Lung (tissue), 11 donors: ENCODE measurements at regions not wholly inside any gene's neighbourhood (a gene's known extent, or its start where the extent isn't known, plus 50 kb on each side); places are given as distances from the start of the nearest gene placed in this dataset.

Source experiments
- ATAC-seq: fragments of 200-7000 bp; cut with Tn5 transposase; one replicate; pipeline ENCODE4 v1.9.1; 2020; ENCODE audit warnings: moderate number of reproducible peaks; ENCODE audit not compliant: insufficient read depth, low FRiP score
- DNase-seq, 3 donors: peaks; one replicate each; pipeline ENCODE4 v3.0.0-alpha.2; 2013 to 2017
- H3K27ac ChIP-seq, 2 donors: one replicate each; pipeline ENCODE4 v1.5.1; 2013; ENCODE audit warnings: mild to moderate bottlenecking in 2 of 2, moderate library complexity in 2 of 2, control low read depth in 1 of 2, inconsistent platforms in 1 of 2, low read depth in 1 of 2, low read length in 1 of 2
- H3K27me3 ChIP-seq, 3 donors: one replicate each; pipeline ENCODE4 v1.5.1; 2013; ENCODE audit warnings: low read length in 2 of 3; ENCODE audit not compliant: control insufficient read depth in 3 of 3, insufficient read depth in 3 of 3
- H3K36me3 ChIP-seq, 4 donors: one replicate each; pipeline ENCODE4 v1.5.1; 2013; ENCODE audit warnings: low read length in 4 of 4, mild to moderate bottlenecking in 1 of 4, moderate library complexity in 1 of 4; ENCODE audit not compliant: control insufficient read depth in 4 of 4, insufficient read depth in 4 of 4
- H3K4me1 ChIP-seq, 5 donors: one replicate each; pipeline ENCODE4 v1.5.1; 2013; ENCODE audit warnings: low read length in 5 of 5, mild to moderate bottlenecking in 2 of 5, moderate library complexity in 1 of 5; ENCODE audit not compliant: control insufficient read depth in 5 of 5, insufficient read depth in 5 of 5
- H3K4me3 ChIP-seq: one replicate; pipeline ENCODE4 v1.5.1; 2013; ENCODE audit warnings: mild to moderate bottlenecking, control low read depth, moderate library complexity
- H3K9ac ChIP-seq, 2 donors: one replicate each; pipeline ENCODE4 v1.5.1; 2013; ENCODE audit warnings: low read length in 2 of 2, control low read depth in 1 of 2; ENCODE audit not compliant: insufficient read depth in 1 of 2
- H3K9me3 ChIP-seq, 4 donors: one replicate each; pipeline ENCODE4 v1.5.1; 2013; ENCODE audit warnings: low read length in 3 of 4, mild to moderate bottlenecking in 1 of 4, moderate library complexity in 1 of 4; ENCODE audit not compliant: control insufficient read depth in 4 of 4, insufficient read depth in 3 of 4
- WGBS, 2 donors: extraction: QIAGEN DNeasy Blood & Tissue Kit; methylation state at CpG; one replicate each; pipeline ENCODE4 v1.1.7; 2013; 5-methylcytosine and 5-hydroxymethylcytosine counted together
- TF ChIP-seq, protein P1 (sequence below): IDR thresholded peaks from 2 replicates; pipeline ENCODE4 v1.5.1; 2012; ENCODE audit warnings: mild to moderate bottlenecking; ENCODE audit errors: control extremely low read depth, extremely low read depth
- donor health status: control.
- donor health status: control.
- donor health status: Bipolar disorder and iron deficiency.
- donor health status: healthy.
- donor health status: DM: yes; HTN: yes; CAD: no.

DNA sequence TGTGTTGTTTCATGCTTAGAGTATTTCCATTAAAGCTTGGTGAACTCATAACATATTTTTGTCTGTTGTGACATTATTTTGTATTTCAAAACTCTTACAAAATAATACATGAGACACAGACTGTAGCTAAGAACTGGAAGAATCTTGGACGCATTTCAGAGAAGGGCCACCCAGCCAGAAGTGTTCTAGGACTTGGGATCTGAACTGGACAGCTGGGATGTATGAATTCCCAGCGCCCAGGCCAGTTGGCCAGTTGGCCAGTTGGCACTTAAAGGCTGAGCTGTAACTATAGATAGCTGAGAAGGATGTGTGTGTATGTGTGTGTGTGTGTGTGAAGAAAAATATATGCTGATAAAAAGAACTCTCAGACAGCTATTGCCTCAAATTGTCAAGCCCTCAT is 193.4 kb upstream of the GPR101 start:
- Histone ChIP-seq H3K27me3 (peaks cover 2 to 5% (median 4%) of the 10 kb centered on the region in 3 donors), H3K9ac (no peak overlapping the region), H3K36me3 (no peaks in the 10 kb centered on the region), H3K4me3 (no peak overlapping the region), H3K27ac (no peak overlapping the region), H3K9me3 (peaks cover 0 to 2% (median 0%) of the 10 kb centered on the region in 4 donors), H3K4me1 (peaks cover 0 to 7% (median 0%) of the 10 kb centered on the region in 5 donors)
- no peak for ATAC-seq
- TF ChIP-seq, protein P1, sequence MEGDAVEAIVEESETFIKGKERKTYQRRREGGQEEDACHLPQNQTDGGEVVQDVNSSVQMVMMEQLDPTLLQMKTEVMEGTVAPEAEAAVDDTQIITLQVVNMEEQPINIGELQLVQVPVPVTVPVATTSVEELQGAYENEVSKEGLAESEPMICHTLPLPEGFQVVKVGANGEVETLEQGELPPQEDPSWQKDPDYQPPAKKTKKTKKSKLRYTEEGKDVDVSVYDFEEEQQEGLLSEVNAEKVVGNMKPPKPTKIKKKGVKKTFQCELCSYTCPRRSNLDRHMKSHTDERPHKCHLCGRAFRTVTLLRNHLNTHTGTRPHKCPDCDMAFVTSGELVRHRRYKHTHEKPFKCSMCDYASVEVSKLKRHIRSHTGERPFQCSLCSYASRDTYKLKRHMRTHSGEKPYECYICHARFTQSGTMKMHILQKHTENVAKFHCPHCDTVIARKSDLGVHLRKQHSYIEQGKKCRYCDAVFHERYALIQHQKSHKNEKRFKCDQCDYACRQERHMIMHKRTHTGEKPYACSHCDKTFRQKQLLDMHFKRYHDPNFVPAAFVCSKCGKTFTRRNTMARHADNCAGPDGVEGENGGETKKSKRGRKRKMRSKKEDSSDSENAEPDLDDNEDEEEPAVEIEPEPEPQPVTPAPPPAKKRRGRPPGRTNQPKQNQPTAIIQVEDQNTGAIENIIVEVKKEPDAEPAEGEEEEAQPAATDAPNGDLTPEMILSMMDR = no peak
- DNase-seq = peak; percentile 88 to 97 (median 93)
- 59 to 83% methylated on average over 2 of the region's 2 CpGs for WGBS, 2 donors

DNA sequence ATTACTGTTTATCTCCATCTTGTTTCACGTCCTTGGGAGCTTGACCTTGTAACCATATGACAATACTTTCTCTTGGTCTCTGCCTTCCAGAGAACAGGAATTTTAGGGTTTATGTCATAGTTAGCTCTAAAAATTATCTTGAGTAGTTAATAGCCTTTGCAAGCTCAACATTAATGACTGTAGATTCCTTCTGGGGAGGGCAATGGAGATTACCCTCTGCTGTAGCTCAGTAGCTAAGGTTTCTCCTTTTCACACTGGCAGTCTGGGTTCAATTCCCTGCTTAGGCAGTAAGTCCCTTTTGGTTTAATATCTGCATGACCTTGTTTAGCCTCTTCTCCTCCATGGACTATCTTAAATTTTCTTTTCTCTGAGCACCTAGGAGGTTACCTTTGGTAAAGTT is 181.7 kb upstream of the GPR101 start:
- no peaks in the 10 kb centered on the region for H3K9me3 ChIP-seq
- TF ChIP-seq, protein P1 = no peak
- H3K4me1 ChIP-seq = no peaks in the 10 kb centered on the region
- WGBS, 2 donors = 73 to 79% methylated on average over 1 of the region's 1 CpG
- no peak for ATAC-seq
- DNase-seq = no peak
- H3K36me3 ChIP-seq = no peaks in the 10 kb centered on the region
- H3K9ac ChIP-seq = no peak overlapping the region
- no peak overlapping the region for H3K4me3 ChIP-seq
- no peak overlapping the region for H3K27ac ChIP-seq
- peaks cover 0 to 3% (median 0%) of the 10 kb centered on the region in 3 donors for H3K27me3 ChIP-seq

DNA sequence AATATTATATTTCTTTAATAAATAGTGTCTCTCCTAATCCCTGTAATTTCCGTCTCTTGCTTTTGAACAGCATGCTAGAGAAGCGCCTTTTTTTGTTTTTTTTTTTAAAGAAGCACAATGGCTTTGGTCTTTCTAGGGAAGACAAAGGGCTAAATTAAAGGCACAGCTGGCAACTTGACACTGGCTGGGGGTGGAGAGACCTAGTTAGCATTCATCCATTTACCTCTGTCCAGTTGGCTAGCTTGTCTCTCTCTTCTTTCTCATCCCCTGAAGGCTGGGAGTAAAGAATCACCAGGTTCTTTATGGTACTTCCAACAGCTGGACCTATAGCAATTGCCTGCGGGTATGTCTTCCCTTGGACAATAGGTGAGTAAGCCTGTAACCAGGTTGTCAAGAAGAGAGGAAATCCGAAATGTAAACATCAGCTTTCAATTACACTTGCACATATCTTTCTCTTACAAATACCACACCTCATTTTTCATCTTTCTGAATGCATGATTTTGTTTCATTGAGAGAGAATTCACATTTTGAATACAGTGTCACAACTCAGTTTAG is 178.4 kb upstream of the GPR101 start:
- peaks cover 0 to 3% (median 0%) of the 10 kb centered on the region in 3 donors for H3K27me3 ChIP-seq
- H3K4me3 ChIP-seq = no peak overlapping the region
- H3K4me1 ChIP-seq = no peaks in the 10 kb centered on the region
- DNase-seq (no peak), ATAC-seq (no peak)
- TF ChIP-seq, protein P1 = no peak
- WGBS, 2 donors = 33 to 52% methylated on average over 4 of the region's 4 CpGs
- no peaks in the 10 kb centered on the region for H3K36me3 ChIP-seq
- no peaks in the 10 kb centered on the region for H3K9me3 ChIP-seq
- no peak overlapping the region for H3K9ac ChIP-seq
- H3K27ac ChIP-seq = no peak overlapping the region

DNA sequence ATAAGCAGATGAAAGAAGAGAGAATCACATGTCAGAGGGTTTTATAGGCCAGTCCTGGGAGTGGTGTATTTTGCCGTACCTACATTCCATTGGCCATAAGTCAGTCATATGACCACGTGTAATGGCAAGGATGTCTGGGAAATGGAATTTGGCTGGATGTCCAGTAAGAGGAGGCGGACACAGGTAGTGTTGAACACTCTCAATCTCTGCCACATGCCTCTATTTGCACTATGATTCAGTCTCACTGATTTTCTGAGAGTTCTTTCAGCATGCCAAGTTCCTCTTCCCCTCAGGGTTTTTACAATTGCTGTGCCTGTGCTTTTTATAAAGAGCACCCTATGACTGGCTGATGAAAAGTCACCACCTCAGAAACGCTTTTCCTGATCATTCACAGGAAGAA is 164.2 kb upstream of the GPR101 start:
- H3K27me3 ChIP-seq = peaks cover 3 to 20% (median 6%) of the 10 kb centered on the region in 3 donors

More for the DNA sequence above, 164.2 kb upstream of the GPR101 start:
- ATAC-seq (no peak), DNase-seq (no peak)
- Histone ChIP-seq H3K9me3 (no peaks in the 10 kb centered on the region), H3K36me3 (no peaks in the 10 kb centered on the region), H3K9ac (no peak overlapping the region), H3K27ac (no peak overlapping the region), H3K4me1 (no peaks in the 10 kb centered on the region), H3K4me3 (no peak overlapping the region)
- WGBS, 2 donors = 64 to 86% methylated on average over 4 of the region's 4 CpGs
- TF ChIP-seq, protein P1 = no peak
